Eye (tissue), 1 donor: ENCODE measurements at regions not wholly inside any gene's neighbourhood (a gene's known extent, or its start where the extent isn't known, plus 50 kb on each side); places are given as distances from the start of the nearest gene placed in this dataset.

Source experiments
- DNase-seq: peaks from one replicate; pipeline ENCODE4 v3.0.0-alpha.2; 2015

- no peak for DNase-seq
Measured at GRCh38 chr6:114520976-114521375, 178.2 kb upstream of the HS3ST5 start.

GRCh38 chr6:114514170-114514569 lies 171.3 kb upstream of the HS3ST5 start:
- DNase-seq: no peak

GRCh38 chr6:114471450-114471849 lies 128.6 kb upstream of the HS3ST5 start:
- DNase-seq: no peak

GRCh38 chr6:114467931-114468330 lies 125.1 kb upstream of the HS3ST5 start:
- no peak for DNase-seq

- DNase-seq: no peak
Measured at GRCh38 chr6:114465511-114465910, 122.7 kb upstream of the HS3ST5 start.

- no peak for DNase-seq
Measured at GRCh38 chr6:114453737-114454276, 111.0 kb upstream of the HS3ST5 start.

- DNase-seq: no peak
Measured at GRCh38 chr6:114452785-114453401, 110.1 kb upstream of the HS3ST5 start.

- DNase-seq: no peak
Measured at GRCh38 chr6:114450631-114451030, 107.8 kb upstream of the HS3ST5 start.

GRCh38 chr6:114449659-114450058 lies 106.8 kb upstream of the HS3ST5 start:
- no peak for DNase-seq

- no peak for DNase-seq
Measured at GRCh38 chr6:114446342-114446741, 103.5 kb upstream of the HS3ST5 start.

- DNase-seq: no peak
Measured at GRCh38 chr6:114445846-114446245, 103.0 kb upstream of the HS3ST5 start.

GRCh38 chr6:114439411-114439810 lies 96.6 kb upstream of the HS3ST5 start:
- DNase-seq: no peak

- no peak for DNase-seq
Measured at GRCh38 chr6:114437235-114437634, 94.4 kb upstream of the HS3ST5 start.

GRCh38 chr6:114436691-114437090 lies 93.9 kb upstream of the HS3ST5 start:
- DNase-seq: no peak

- no peak for DNase-seq
Measured at GRCh38 chr6:114435985-114436384, 93.2 kb upstream of the HS3ST5 start.

GRCh38 chr6:114432400-114432799 lies 89.6 kb upstream of the HS3ST5 start:
- DNase-seq: peak; percentile 78

- DNase-seq: peak; percentile 10
Measured at GRCh38 chr6:114431641-114432040, 88.8 kb upstream of the HS3ST5 start.

- DNase-seq: peak; percentile 29
Measured at GRCh38 chr6:114430534-114431124, 87.8 kb upstream of the HS3ST5 start.

GRCh38 chr6:114428341-114428740 lies 85.5 kb upstream of the HS3ST5 start:
- no peak for DNase-seq

GRCh38 chr6:114421199-114421598 lies 78.4 kb upstream of the HS3ST5 start:
- DNase-seq: no peak

GRCh38 chr6:114419175-114419574 lies 76.4 kb upstream of the HS3ST5 start:
- no peak for DNase-seq

GRCh38 chr6:114418304-114418972 lies 75.6 kb upstream of the HS3ST5 start:
- DNase-seq: no peak

- no peak for DNase-seq
Measured at GRCh38 chr6:114407426-114408035, 64.7 kb upstream of the HS3ST5 start.
